AG09319 (cell line): ENCODE measurements at regions not wholly inside any gene's neighbourhood (a gene's known extent, or its start where the extent isn't known, plus 50 kb on each side); places are given as distances from the start of the nearest gene placed in this dataset.

Experiments
- DNase-seq: peaks from one replicate; pipeline ENCODE4 v3.0.0-alpha.2; 2010; ENCODE audit warnings: low read depth; ENCODE audit errors: extremely low read depth
- TF ChIP-seq, protein P1 (sequence below): IDR thresholded peaks from 2 replicates; pipeline ENCODE4 v1.5.1; 2011; ENCODE audit warnings: low read depth, mild to moderate bottlenecking, inconsistent platforms, low read length, moderate library complexity

- TF ChIP-seq, protein P1, sequence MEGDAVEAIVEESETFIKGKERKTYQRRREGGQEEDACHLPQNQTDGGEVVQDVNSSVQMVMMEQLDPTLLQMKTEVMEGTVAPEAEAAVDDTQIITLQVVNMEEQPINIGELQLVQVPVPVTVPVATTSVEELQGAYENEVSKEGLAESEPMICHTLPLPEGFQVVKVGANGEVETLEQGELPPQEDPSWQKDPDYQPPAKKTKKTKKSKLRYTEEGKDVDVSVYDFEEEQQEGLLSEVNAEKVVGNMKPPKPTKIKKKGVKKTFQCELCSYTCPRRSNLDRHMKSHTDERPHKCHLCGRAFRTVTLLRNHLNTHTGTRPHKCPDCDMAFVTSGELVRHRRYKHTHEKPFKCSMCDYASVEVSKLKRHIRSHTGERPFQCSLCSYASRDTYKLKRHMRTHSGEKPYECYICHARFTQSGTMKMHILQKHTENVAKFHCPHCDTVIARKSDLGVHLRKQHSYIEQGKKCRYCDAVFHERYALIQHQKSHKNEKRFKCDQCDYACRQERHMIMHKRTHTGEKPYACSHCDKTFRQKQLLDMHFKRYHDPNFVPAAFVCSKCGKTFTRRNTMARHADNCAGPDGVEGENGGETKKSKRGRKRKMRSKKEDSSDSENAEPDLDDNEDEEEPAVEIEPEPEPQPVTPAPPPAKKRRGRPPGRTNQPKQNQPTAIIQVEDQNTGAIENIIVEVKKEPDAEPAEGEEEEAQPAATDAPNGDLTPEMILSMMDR, result no peak
- DNase-seq, result no peak
These were observed 734.5 kb upstream of the CADM2 start for GRCh38 chr3:84224262-84224661.

- TF ChIP-seq, protein P1, result no peak
- no peak for DNase-seq
These were observed 722.5 kb upstream of the CADM2 start for GRCh38 chr3:84236261-84236660.

DNA sequence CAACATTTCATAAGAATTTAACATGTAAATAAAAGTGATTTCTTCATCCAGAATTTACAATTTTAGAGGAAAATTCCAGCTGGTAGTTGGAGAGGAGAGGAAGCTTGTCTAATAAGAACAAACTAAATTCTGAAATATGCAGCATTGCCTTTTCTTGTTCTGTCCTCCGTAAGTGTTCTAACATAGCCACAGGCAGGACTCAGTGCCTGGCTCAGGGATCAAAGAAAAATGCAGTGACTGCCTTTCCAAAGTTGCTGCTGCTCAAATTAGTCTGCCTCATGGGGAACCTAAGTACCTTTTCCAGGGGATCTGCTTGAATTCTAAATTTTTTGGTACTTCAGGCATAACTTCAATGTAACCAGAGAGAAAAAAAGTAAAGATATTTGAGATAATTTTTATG lies 713.0 kb upstream of the CADM2 start:
- DNase-seq, result no peak
- TF ChIP-seq, protein P1, result no peak

GRCh38 chr3:84260596-84260995 lies 698.2 kb upstream of the CADM2 start:
- no peak for DNase-seq
- TF ChIP-seq, protein P1, result no peak

- no peak for DNase-seq
- TF ChIP-seq, protein P1, result no peak
These were observed 693.0 kb upstream of the CADM2 start for GRCh38 chr3:84265768-84266167.

- TF ChIP-seq, protein P1, result no peak
- DNase-seq, result no peak
These were observed 683.3 kb upstream of the CADM2 start for GRCh38 chr3:84275532-84275931.

- no peak for DNase-seq
- TF ChIP-seq, protein P1, result no peak
These were observed 681.1 kb upstream of the CADM2 start for GRCh38 chr3:84277562-84278224.
